ENCODE measurements at regions not wholly inside any gene's neighbourhood (a gene's known extent, or its start where the extent isn't known, plus 50 kb on each side); places are given as distances from the start of the nearest gene placed in this dataset.

DNA sequence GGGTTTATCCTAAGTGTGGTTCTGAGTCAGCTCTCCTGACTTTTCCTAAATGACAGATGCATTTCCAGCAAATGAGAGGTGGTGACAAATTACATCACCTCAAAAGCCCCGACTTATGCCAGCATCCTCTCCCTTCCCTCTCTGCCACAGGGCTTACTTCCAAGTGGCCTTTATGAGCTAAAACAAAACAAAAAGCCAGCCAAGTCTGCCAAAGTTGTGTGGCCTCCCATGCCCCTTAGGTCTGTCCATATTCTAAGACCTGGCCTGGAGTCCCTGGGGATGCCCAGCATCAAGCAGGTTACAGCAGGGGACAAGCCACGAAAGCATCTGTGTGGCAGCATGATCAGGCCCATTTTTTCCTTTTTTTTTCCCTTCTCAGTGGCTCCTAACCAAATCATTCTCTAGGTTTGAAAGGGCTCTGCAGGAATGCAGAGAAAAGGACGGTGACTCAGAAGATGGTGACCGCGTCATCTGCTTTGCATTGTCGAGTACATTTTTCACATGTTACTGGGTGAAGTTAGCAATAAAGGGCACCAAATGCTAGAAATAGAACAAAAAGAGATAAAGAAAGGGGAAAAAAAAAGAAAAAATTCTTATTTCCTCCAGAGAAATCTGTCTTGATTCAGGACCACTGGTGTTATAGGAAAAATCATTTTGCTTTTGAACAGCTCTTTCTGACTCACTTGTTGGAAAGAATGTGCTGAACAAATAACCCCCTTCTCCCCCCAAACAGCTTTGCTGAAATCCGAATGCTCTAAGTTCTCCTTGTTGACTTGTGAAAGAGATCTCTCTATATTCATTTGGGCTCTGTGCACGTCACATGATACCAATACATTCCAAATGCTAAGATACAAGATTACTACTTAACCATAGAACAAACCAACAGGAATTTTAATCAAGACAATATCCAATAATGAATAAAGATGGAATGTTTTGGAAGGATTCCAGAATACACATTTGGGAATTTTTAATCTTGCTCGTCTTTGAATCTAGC lies 178.7 kb downstream of the EN1 start:
- no peak for TF ChIP-seq SPI1 (IDR thresholded peaks at IDR 0.05; ENCODE audit: borderline replicate concordance, insufficient read depth, low read depth, low read length)
- no peak for TF ChIP-seq SMC3 (IDR thresholded peaks at IDR 0.05; ENCODE audit: borderline replicate concordance, low read length)
- no peak for TF ChIP-seq BHLHE40 (IDR thresholded peaks at IDR 0.05; ENCODE audit: borderline replicate concordance in 1 of 2, low read depth in 2 of 2, low read length in 1 of 2)
- TF ChIP-seq GATAD2B (conservative IDR thresholded peaks at IDR 0.05; ENCODE audit: low read depth) = no peak
- TF ChIP-seq, protein P1, sequence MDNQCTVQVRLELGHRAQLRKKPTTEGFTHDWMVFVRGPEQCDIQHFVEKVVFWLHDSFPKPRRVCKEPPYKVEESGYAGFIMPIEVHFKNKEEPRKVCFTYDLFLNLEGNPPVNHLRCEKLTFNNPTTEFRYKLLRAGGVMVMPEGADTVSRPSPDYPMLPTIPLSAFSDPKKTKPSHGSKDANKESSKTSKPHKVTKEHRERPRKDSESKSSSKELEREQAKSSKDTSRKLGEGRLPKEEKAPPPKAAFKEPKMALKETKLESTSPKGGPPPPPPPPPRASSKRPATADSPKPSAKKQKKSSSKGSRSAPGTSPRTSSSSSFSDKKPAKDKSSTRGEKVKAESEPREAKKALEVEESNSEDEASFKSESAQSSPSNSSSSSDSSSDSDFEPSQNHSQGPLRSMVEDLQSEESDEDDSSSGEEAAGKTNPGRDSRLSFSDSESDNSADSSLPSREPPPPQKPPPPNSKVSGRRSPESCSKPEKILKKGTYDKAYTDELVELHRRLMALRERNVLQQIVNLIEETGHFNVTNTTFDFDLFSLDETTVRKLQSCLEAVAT (IDR thresholded peaks at IDR 0.05) = no peak
- TF ChIP-seq NFYA (IDR thresholded peaks at IDR 0.05; ENCODE audit: borderline replicate concordance, low read depth, low read length) = no peak
- no peak for TF ChIP-seq DPF2 (IDR thresholded peaks at IDR 0.05)
- TF ChIP-seq MYB (IDR thresholded peaks at IDR 0.05; ENCODE audit: borderline replicate concordance, low read depth, low read length) = no peak
- TF ChIP-seq SMARCA5 (IDR thresholded peaks at IDR 0.05) = no peak
- no peak for TF ChIP-seq GABPA (IDR thresholded peaks at IDR 0.05; ENCODE audit: low read depth)
- no peak for TF ChIP-seq RCOR1 (conservative IDR thresholded peaks at IDR 0.05; ENCODE audit: low read depth, low read length)
- no peak for TF ChIP-seq CBX3 (IDR thresholded peaks at IDR 0.05; ENCODE audit: borderline replicate concordance, low read depth)
- no TSS peak for BruUV-seq (replicated peaks)
- no peaks in the 10 kb centered on the region for H3K4me1 ChIP-seq (ENCODE audit: control insufficient read depth, insufficient read depth, low read length)
- SMC1A ChIA-PET (ENCODE audit: uncharacterized antibody, unreplicated experiment) = no interaction called here
- H4K20me1 ChIP-seq (ENCODE audit: control insufficient read depth, insufficient read depth) = no peaks in the 10 kb centered on the region
- WGBS (ENCODE audit: insufficient coverage, insufficient replicate concordance, low lambda C conversion rate, missing lambda C conversion rate) = 25% methylated on average over 9 of the region's 9 CpGs
- no peak overlapping the region for H3K9ac ChIP-seq (ENCODE audit: control insufficient read depth, insufficient read depth, low read length)
- ATAC-seq = no peak
- no peaks in the 10 kb centered on the region for H3K9me3 ChIP-seq (replicated peaks; ENCODE audit: control insufficient read depth, insufficient read depth, low read length)
- no peaks in the 10 kb centered on the region for H3K27me3 ChIP-seq (replicated peaks in 1 of 2; ENCODE audit: control insufficient read depth in 2 of 2, insufficient read depth in 2 of 2, low read length in 1 of 2)
- intact Hi-C loops (cut with micrococcal nuclease; ENCODE audit: unreplicated experiment) = no loop called here
- CTCF ChIA-PET = no interaction called here
- no peak overlapping the region for H3K27ac ChIP-seq (ENCODE audit: control insufficient read depth, insufficient read depth)
- no peak for DNase-seq (ENCODE audit: low read depth, low spot score)
- H3K4me2 ChIP-seq (ENCODE audit: control insufficient read depth, insufficient read depth) = no peak overlapping the region
- RAD21 ChIA-PET (ENCODE audit: unreplicated experiment) = no interaction called here
- no peak overlapping the region for H3K4me3 ChIP-seq
- H3K79me2 ChIP-seq (ENCODE audit: control insufficient read depth, insufficient read depth, low read length) = no peaks in the 10 kb centered on the region
- no peak for FAIRE-seq
- in situ Hi-C loops (cut with MboI) = no loop called here
- POLR2A ChIA-PET = no interaction called here
- no peaks in the 10 kb centered on the region for H3K36me3 ChIP-seq (ENCODE audit: control insufficient read depth in 2 of 2, insufficient read depth in 2 of 2, low read length in 1 of 2)
- no peak overlapping the region for H2AFZ ChIP-seq (ENCODE audit: control insufficient read depth, low read depth, low read length)

All from GM12878 (cell line).